Right lobe of liver (tissue), 6 donors: ENCODE measurements at regions not wholly inside any gene's neighbourhood (a gene's known extent, or its start where the extent isn't known, plus 50 kb on each side); places are given as distances from the start of the nearest gene placed in this dataset.
"Not testable (repeated sequence)": the region's sequence is repeated elsewhere in the genome, so short reads cannot be mapped to it uniquely, and the experiment has no call there.

ENCODE experiments used
- ATAC-seq, 4 donors: fragments of 200-7000 bp; cut with Tn5 transposase; one replicate each; pipeline ENCODE4 v1.9.1; 2020; ENCODE audit warnings: mild to moderate bottlenecking in 4 of 4, moderate library complexity in 4 of 4
- DNase-seq, 3 donors: peaks; one replicate each; pipeline ENCODE4 v3.0.0-alpha.2; 2020
- H3K27ac ChIP-seq, 3 donors: fragments of 200-600 bp; one replicate each; pipeline ENCODE4 v1.8.0; 2022
- H3K27me3 ChIP-seq, 2 donors: fragments of 200-600 bp; one replicate each; pipeline ENCODE4 v1.8.0; 2022
- H3K36me3 ChIP-seq, 4 donors: fragments of 200-600 bp; sonication (generic) in 1 of 4; one replicate each; pipeline versions ENCODE4 v1.5.1 to v1.8.0; 2017 to 2022; ENCODE audit warnings: control low read depth in 1 of 4
- H3K4me1 ChIP-seq, 4 donors: fragments of 200-600 bp; sonication (generic) in 1 of 4; one replicate each; pipeline versions ENCODE4 v1.5.1 to v1.8.0; 2017 to 2022; ENCODE audit warnings: control low read depth in 1 of 4
- H3K4me3 ChIP-seq, 3 donors: fragments of 200-600 bp; one replicate each; pipeline ENCODE4 v1.8.0; 2022
- H3K9me3 ChIP-seq, 4 donors: fragments of 200-600 bp; sonication (generic) in 1 of 4; one replicate each; pipeline versions ENCODE4 v1.5.1 to v1.8.0; 2017 to 2022; ENCODE audit warnings: control low read depth in 1 of 4
- POLR2A ChIP-seq: fragments of 450-650 bp; IDR thresholded peaks from one replicate; pipeline ENCODE4 v1.6.1; 2017; ENCODE audit warnings: antibody characterized with exemption, mild to moderate bottlenecking
- WGBS: methylation state at CpG from one replicate; pipeline ENCODE4 v1.1.6; 2018; ENCODE audit warnings: low coverage, low lambda C conversion rate; ENCODE audit not compliant: insufficient coverage; ENCODE audit errors: missing lambda C conversion rate; 5-methylcytosine and 5-hydroxymethylcytosine counted together
- intact Hi-C, 2 donors: fragments of 100-400 bp; cut with DNase I; formaldehyde crosslinking; loops; one replicate each; pipeline versions ENCODE4 v1.11.2 to v1.14.1; 2022
- TF ChIP-seq, protein P1 (sequence below), 4 donors: fragments of 200-600 bp in 3 of 4; fragments of 450-650 bp in 1 of 4; IDR thresholded peaks; one replicate each; pipeline versions ENCODE4 v1.5.1 to v1.8.0; 2016 to 2022; ENCODE audit warnings: antibody characterized with exemption in 4 of 4, mild to moderate bottlenecking in 2 of 4
- donor health status: DM: no; HTN: yes; CAD: no.
- donor health status: DM: no; HTN: no; CAD: no.
- donor health status: DM: no; HTN: no; CAD: no.
- donor health status: DM: no; HTN: yes; CAD: no.
- donor health status: DM: no; HTN: yes; CAD: no.

DNA sequence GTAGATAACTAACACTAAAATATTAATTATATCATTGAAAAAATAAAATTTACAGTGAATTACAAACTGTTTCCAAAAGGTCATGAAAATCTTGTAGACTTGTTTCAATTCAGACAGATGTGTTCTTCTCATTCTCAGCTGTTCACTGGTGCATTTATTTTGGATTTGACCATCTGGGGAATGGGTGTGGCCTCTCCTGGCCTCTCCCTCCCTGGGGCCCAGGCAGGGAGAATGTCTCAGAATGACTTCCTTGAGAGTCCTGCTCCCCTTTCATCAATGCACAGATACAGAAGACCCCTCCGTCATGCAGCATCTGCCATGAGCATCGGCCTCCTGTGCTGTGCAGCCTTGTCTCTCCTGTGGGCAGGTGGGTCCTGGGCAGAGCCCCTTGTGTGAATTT, 192.8 kb upstream of the PRSS58 start:
- ATAC-seq (no peak), DNase-seq (no peak)
- no peaks in the 10 kb centered on the region for H3K9me3 ChIP-seq
- H3K4me1 ChIP-seq = no peaks in the 10 kb centered on the region
- H3K27me3 ChIP-seq = no peaks in the 10 kb centered on the region
- H3K36me3 ChIP-seq = no peaks in the 10 kb centered on the region
- WGBS = 57% methylated on average over 1 of the region's 2 CpGs
- no peak for TF ChIP-seq POLR2A
- TF ChIP-seq, protein P1, sequence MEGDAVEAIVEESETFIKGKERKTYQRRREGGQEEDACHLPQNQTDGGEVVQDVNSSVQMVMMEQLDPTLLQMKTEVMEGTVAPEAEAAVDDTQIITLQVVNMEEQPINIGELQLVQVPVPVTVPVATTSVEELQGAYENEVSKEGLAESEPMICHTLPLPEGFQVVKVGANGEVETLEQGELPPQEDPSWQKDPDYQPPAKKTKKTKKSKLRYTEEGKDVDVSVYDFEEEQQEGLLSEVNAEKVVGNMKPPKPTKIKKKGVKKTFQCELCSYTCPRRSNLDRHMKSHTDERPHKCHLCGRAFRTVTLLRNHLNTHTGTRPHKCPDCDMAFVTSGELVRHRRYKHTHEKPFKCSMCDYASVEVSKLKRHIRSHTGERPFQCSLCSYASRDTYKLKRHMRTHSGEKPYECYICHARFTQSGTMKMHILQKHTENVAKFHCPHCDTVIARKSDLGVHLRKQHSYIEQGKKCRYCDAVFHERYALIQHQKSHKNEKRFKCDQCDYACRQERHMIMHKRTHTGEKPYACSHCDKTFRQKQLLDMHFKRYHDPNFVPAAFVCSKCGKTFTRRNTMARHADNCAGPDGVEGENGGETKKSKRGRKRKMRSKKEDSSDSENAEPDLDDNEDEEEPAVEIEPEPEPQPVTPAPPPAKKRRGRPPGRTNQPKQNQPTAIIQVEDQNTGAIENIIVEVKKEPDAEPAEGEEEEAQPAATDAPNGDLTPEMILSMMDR (IDR thresholded peaks at IDR 0.05) = no peak
- no peak overlapping the region for H3K4me3 ChIP-seq
- intact Hi-C loops = no loop called here
- H3K27ac ChIP-seq = no peak overlapping the region

GRCh38 chr7:142450206-142450605, 192.3 kb upstream of the PRSS58 start:
- DNase-seq (no peak), ATAC-seq (no peak)
- no peak overlapping the region for H3K4me3 ChIP-seq
- no peak for TF ChIP-seq POLR2A
- TF ChIP-seq, protein P1 (IDR thresholded peaks at IDR 0.05) = no peak
- no peaks in the 10 kb centered on the region for H3K36me3 ChIP-seq
- intact Hi-C loops = no loop called here
- no peak overlapping the region for H3K27ac ChIP-seq
- H3K4me1 ChIP-seq = no peaks in the 10 kb centered on the region
- 51% methylated on average over 6 of the region's 8 CpGs for WGBS
- no peaks in the 10 kb centered on the region for H3K27me3 ChIP-seq
- H3K9me3 ChIP-seq = no peaks in the 10 kb centered on the region

GRCh38 chr7:142448857-142449256, 191.0 kb upstream of the PRSS58 start:
- H3K27me3 ChIP-seq, H3K36me3 ChIP-seq, H3K27ac ChIP-seq, H3K4me1 ChIP-seq, H3K4me3 ChIP-seq, DNase-seq, intact Hi-C loops, ATAC-seq, H3K9me3 ChIP-seq: not testable (repeated sequence)
- 64% methylated on average over 7 of the region's 8 CpGs for WGBS

DNA sequence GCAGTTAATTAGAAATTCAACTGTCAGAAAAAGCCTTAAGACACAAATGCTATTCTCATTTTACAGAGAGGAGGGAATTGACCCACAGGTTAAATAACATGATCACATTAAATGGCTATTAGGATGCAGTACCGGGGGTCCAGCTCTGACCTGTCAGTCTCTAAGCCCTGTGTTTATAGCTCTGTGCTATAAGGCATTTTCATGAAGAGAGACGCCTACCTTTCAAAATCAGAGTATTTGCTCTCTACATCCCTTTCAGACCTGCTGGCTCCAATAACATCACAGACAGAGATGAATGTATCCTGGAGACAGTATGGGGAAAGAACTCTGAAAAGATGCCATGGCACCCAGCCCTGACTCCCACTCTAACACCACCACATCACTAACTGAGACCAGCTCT, 189.9 kb upstream of the PRSS58 start:
- H3K4me3 ChIP-seq = no peak overlapping the region
- H3K4me1 ChIP-seq = no peaks in the 10 kb centered on the region
- no peak overlapping the region for H3K27ac ChIP-seq
- 51% methylated on average over 2 of the region's 2 CpGs for WGBS
- H3K9me3 ChIP-seq = no peaks in the 10 kb centered on the region
- ATAC-seq (no peak), DNase-seq (no peak)
- no peaks in the 10 kb centered on the region for H3K27me3 ChIP-seq
- intact Hi-C loops = no loop called here
- H3K36me3 ChIP-seq = no peaks in the 10 kb centered on the region
- no peak for TF ChIP-seq POLR2A
- TF ChIP-seq, protein P1 (IDR thresholded peaks at IDR 0.05) = no peak

- TF ChIP-seq, protein P1 (IDR thresholded peaks at IDR 0.05) = no peak
- no peak for TF ChIP-seq POLR2A
- WGBS = 35% methylated on average over 6 of the region's 7 CpGs
- ATAC-seq = no peak
Measured at GRCh38 chr7:142445019-142445686, 187.3 kb upstream of the PRSS58 start.

More at GRCh38 chr7:142445019-142445686, 187.3 kb upstream of the PRSS58 start:
- intact Hi-C loops = no loop called here
- no peak for DNase-seq
- Histone ChIP-seq H3K27ac (no peak overlapping the region), H3K4me3 (no peak overlapping the region), H3K9me3 (no peaks in the 10 kb centered on the region), H3K27me3 (no peaks in the 10 kb centered on the region), H3K4me1 (no peaks in the 10 kb centered on the region), H3K36me3 (no peaks in the 10 kb centered on the region)
